ENCODE measurements at regions not wholly inside any gene's neighbourhood (a gene's known extent, or its start where the extent isn't known, plus 50 kb on each side); places are given as distances from the start of the nearest gene placed in this dataset.
A peak's percentile ranks its signal among the peaks of the same experiment; 100 is the strongest.

DNA sequence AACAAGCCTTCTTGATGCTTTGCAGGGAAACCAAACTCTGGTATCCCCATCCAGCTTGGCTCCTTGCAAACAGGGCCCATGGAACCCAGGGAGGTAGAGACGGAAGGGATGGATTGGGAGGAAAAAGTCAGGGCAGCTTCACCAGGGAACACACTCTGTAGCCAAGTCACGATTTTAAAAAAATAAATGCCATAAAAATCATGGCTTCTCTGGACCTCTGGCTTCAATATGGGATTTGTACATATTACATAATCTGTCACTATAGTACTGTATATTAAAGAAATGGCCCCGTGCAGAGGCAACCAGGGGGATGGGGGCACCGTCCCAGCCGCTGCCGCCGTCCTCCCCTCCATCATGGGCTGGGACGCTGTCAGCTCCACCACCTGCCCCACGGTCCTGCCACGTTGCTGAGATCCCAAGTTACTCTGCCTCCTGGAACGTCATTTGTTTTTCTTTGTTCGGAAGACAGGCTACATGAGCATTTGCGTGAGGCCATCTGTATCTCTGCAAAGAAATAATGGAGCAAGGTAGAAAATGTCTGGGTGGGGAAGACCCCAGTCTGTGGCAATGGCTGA, 313.3 kb downstream of the ZNF536 start:
- no peak overlapping the region for H3K4me2 ChIP-seq (ENCODE audit: low read length)
- BruUV-seq (replicated peaks): no TSS peak
- no peaks in the 10 kb centered on the region for H4K20me1 ChIP-seq (ENCODE audit: insufficient read depth, low read length)
- CTCF ChIA-PET (ENCODE audit: unreplicated experiment): no interaction called here
- no peaks in the 10 kb centered on the region for H3K36me3 ChIP-seq (ENCODE audit: insufficient read depth, low read length)
- H3K79me2 ChIP-seq (ENCODE audit: insufficient read depth, low read depth, low read length): no peaks in the 10 kb centered on the region
- no peaks in the 10 kb centered on the region for H3K9me3 ChIP-seq (ENCODE audit: low read length)
- no peak overlapping the region for H3K4me3 ChIP-seq (ENCODE audit: low read depth, low read length, poor library complexity, severe bottlenecking)
- intact Hi-C loops (cut with micrococcal nuclease; ENCODE audit: unreplicated experiment): loop anchor here (10.0 kb wide), 1 partner anchor 1539 kb away; no protein-coding TSS in a partner anchor
- H2AFZ ChIP-seq (ENCODE audit: low read length): no peak overlapping the region
- no peaks in the 10 kb centered on the region for H3K9me2 ChIP-seq (ENCODE audit: insufficient read depth, low read length)
- POLR2A ChIA-PET: no interaction called here
- no peak for DNase-seq (ENCODE audit: low spot score)
- no peaks in the 10 kb centered on the region for H3K4me1 ChIP-seq (ENCODE audit: insufficient read depth, low read length, poor library complexity, severe bottlenecking)
- TF ChIP-seq EZH2phosphoT487 (IDR thresholded peaks at IDR 0.05; ENCODE audit: borderline replicate concordance, low read depth, low read length): no peak
- no peak overlapping the region for H3K27ac ChIP-seq (ENCODE audit: low read depth, low read length, poor library complexity, severe bottlenecking)

DNA sequence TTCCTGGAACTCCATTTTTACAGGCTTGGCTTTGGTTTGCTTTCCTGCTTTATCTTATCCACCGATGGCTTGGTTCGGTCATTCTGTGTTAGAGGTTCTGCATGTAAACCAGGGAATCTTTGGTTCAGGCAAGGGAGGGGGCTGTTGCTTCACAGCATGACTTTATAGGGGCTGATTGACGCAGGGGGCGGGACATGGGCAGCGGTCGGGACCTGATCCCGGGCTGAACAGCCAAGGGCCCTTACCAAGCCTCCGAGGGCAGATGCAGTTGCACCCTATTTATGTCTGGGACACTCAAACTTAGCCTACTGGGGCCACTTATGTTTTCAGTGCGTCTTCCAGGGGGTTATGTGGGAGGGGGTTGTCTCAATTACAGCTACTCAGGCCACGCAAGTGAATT, 312.4 kb downstream of the ZNF536 start:
- Histone ChIP-seq H2AFZ (ENCODE audit: low read length) (no peak overlapping the region), H3K36me3 (ENCODE audit: insufficient read depth, low read length) (no peaks in the 10 kb centered on the region), H3K4me1 (ENCODE audit: insufficient read depth, low read length, poor library complexity, severe bottlenecking) (no peaks in the 10 kb centered on the region), H4K20me1 (ENCODE audit: insufficient read depth, low read length) (no peaks in the 10 kb centered on the region), H3K9me2 (ENCODE audit: insufficient read depth, low read length) (no peaks in the 10 kb centered on the region), H3K9me3 (ENCODE audit: low read length) (no peaks in the 10 kb centered on the region), H3K4me3 (ENCODE audit: low read depth, low read length, poor library complexity, severe bottlenecking) (no peak overlapping the region), H3K27ac (ENCODE audit: low read depth, low read length, poor library complexity, severe bottlenecking) (no peak overlapping the region), H3K4me2 (ENCODE audit: low read length) (no peak overlapping the region), H3K79me2 (ENCODE audit: insufficient read depth, low read depth, low read length) (no peaks in the 10 kb centered on the region)
- BruUV-seq (replicated peaks): no TSS peak
- ChIA-PET POLR2A (no interaction called here), CTCF (ENCODE audit: unreplicated experiment) (no interaction called here)
- DNase-seq (ENCODE audit: low spot score): no peak
- intact Hi-C loops (cut with micrococcal nuclease; ENCODE audit: unreplicated experiment): loop anchor here (10.0 kb wide), 1 partner anchor 1540 kb away; no protein-coding TSS in a partner anchor
- no peak for TF ChIP-seq EZH2phosphoT487 (IDR thresholded peaks at IDR 0.05; ENCODE audit: borderline replicate concordance, low read depth, low read length)
- TF ChIP-seq, protein P1, sequence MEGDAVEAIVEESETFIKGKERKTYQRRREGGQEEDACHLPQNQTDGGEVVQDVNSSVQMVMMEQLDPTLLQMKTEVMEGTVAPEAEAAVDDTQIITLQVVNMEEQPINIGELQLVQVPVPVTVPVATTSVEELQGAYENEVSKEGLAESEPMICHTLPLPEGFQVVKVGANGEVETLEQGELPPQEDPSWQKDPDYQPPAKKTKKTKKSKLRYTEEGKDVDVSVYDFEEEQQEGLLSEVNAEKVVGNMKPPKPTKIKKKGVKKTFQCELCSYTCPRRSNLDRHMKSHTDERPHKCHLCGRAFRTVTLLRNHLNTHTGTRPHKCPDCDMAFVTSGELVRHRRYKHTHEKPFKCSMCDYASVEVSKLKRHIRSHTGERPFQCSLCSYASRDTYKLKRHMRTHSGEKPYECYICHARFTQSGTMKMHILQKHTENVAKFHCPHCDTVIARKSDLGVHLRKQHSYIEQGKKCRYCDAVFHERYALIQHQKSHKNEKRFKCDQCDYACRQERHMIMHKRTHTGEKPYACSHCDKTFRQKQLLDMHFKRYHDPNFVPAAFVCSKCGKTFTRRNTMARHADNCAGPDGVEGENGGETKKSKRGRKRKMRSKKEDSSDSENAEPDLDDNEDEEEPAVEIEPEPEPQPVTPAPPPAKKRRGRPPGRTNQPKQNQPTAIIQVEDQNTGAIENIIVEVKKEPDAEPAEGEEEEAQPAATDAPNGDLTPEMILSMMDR (conservative IDR thresholded peaks at IDR 0.05; ENCODE audit: low read length): no peak

DNA sequence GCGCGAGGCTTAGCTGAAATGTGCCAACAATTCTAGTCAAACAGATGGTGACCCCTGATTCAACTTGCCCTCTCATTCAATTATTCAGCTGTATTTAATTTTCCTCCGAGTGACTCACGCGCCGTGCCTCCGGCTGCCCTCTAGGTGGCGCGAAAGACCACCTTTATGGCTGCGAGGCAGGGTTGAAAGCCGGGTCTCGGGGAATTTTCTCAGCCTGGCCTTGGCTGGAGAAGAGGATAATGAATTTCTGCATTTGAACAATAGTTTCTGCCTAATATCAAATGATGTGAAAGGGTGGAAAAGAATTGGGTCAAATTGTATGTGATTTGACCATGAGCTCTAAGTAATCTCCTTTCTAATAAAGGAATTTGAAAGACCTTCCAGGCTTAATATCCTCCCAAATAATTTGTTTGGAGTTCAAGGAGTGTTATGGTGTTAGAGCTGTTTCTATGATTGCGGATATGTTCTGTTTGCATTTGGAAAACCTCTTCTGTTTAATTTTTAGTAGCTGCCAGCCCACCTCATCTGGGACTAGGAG, 310.9 kb downstream of the ZNF536 start:
- Histone ChIP-seq H3K27ac (ENCODE audit: low read depth, low read length, poor library complexity, severe bottlenecking) (no peak overlapping the region), H3K4me2 (ENCODE audit: low read length) (no peak overlapping the region), H4K20me1 (ENCODE audit: insufficient read depth, low read length) (no peaks in the 10 kb centered on the region), H3K4me1 (ENCODE audit: insufficient read depth, low read length, poor library complexity, severe bottlenecking) (no peaks in the 10 kb centered on the region), H3K4me3 (ENCODE audit: low read depth, low read length, poor library complexity, severe bottlenecking) (no peak overlapping the region), H3K36me3 (ENCODE audit: insufficient read depth, low read length) (no peaks in the 10 kb centered on the region), H3K9me2 (ENCODE audit: insufficient read depth, low read length) (no peaks in the 10 kb centered on the region), H3K9me3 (ENCODE audit: low read length) (no peaks in the 10 kb centered on the region), H2AFZ (ENCODE audit: low read length) (no peak overlapping the region), H3K79me2 (ENCODE audit: insufficient read depth, low read depth, low read length) (no peaks in the 10 kb centered on the region)
- TF ChIP-seq EZH2phosphoT487 (IDR thresholded peaks at IDR 0.05; ENCODE audit: borderline replicate concordance, low read depth, low read length): no peak
- TF ChIP-seq, protein P1 (conservative IDR thresholded peaks at IDR 0.05; ENCODE audit: low read length): peak; percentile 95
- ChIA-PET POLR2A (interaction anchor here (0.6 kb wide), 2 partner anchors 407 to 452 kb away, joined by 3 read pairs; no protein-coding TSS in a partner anchor), CTCF (ENCODE audit: unreplicated experiment) (no interaction called here)
- intact Hi-C loops (cut with micrococcal nuclease; ENCODE audit: unreplicated experiment): loop anchor here (10.0 kb wide), 1 partner anchor 1542 kb away; no protein-coding TSS in a partner anchor
- DNase-seq (ENCODE audit: low spot score): peak; percentile 53
- BruUV-seq (replicated peaks): no TSS peak
